Mucosa of descending colon (tissue), 3 donors: ENCODE measurements at regions not wholly inside any gene's neighbourhood (a gene's known extent, or its start where the extent isn't known, plus 50 kb on each side); places are given as distances from the start of the nearest gene placed in this dataset.

Experiments used
- ATAC-seq: fragments of 200-7000 bp; cut with Tn5 transposase; one replicate; pipeline ENCODE4 v1.9.1; 2020; ENCODE audit warnings: mild to moderate bottlenecking, moderate library complexity
- DNase-seq, 3 donors: peaks; one replicate each; pipeline ENCODE4 v3.0.0-alpha.2; 2020
- H3K36me3 ChIP-seq: fragments of 200-600 bp; one replicate; pipeline ENCODE4 v1.8.0; 2021; ENCODE audit warnings: low read depth, mild to moderate bottlenecking
- H3K4me1 ChIP-seq: fragments of 200-600 bp; one replicate; pipeline ENCODE4 v1.8.0; 2021; ENCODE audit warnings: low read depth, mild to moderate bottlenecking
- H3K4me3 ChIP-seq: fragments of 200-600 bp; one replicate; pipeline ENCODE4 v1.8.0; 2021; ENCODE audit warnings: mild to moderate bottlenecking
- H3K9me3 ChIP-seq: fragments of 200-600 bp; one replicate; pipeline ENCODE4 v1.8.0; 2021; ENCODE audit warnings: mild to moderate bottlenecking
- CTCF ChIP-seq: fragments of 200-600 bp; IDR thresholded peaks from one replicate; pipeline ENCODE4 v1.8.0; 2022; ENCODE audit warnings: antibody characterized with exemption, mild to moderate bottlenecking
- intact Hi-C, 2 donors: fragments of 100-400 bp; cut with DNase I in 1 of 2; cut with micrococcal nuclease in 1 of 2; formaldehyde crosslinking; loops; one replicate each; pipeline versions ENCODE4 v1.11.0 to v1.11.1; 2022; cut with DNase I, micrococcal nuclease
- donor health status: DM: no; HTN: no; CAD: no; lungs with moderate emphysema.
- donor health status: DM: no; HTN: no; CAD: no.
- donor health status: DM: no; HTN: yes; CAD: no.

- DNase-seq = no peak
- Histone ChIP-seq H3K4me1 (no peaks in the 10 kb centered on the region), H3K36me3 (no peaks in the 10 kb centered on the region), H3K9me3 (no peaks in the 10 kb centered on the region), H3K4me3 (no peak overlapping the region)
- intact Hi-C loops = no loop called here
- TF ChIP-seq CTCF = no peak
- ATAC-seq = no peak
These were observed 84.5 kb upstream of the MOCS2 start for GRCh38 chr5:53194086-53194485.

- intact Hi-C loops = no loop called here
- Histone ChIP-seq H3K9me3 (no peaks in the 10 kb centered on the region), H3K4me1 (no peaks in the 10 kb centered on the region), H3K36me3 (no peaks in the 10 kb centered on the region), H3K4me3 (no peak overlapping the region)
- no peak for DNase-seq
- TF ChIP-seq CTCF = no peak
- no peak for ATAC-seq
These were observed 90.3 kb upstream of the MOCS2 start for GRCh38 chr5:53199882-53200281.

- Histone ChIP-seq H3K4me3 (no peak overlapping the region), H3K4me1 (no peaks in the 10 kb centered on the region), H3K36me3 (no peaks in the 10 kb centered on the region), H3K9me3 (no peaks in the 10 kb centered on the region)
- intact Hi-C loops = no loop called here
- DNase-seq = no peak
- no peak for TF ChIP-seq CTCF
- no peak for ATAC-seq
These were observed 90.7 kb upstream of the MOCS2 start for GRCh38 chr5:53200306-53200705.

GRCh38 chr5:53201746-53202145 lies 92.2 kb upstream of the MOCS2 start:
- ATAC-seq = no peak
- no peak overlapping the region for H3K4me3 ChIP-seq
- H3K9me3 ChIP-seq = no peaks in the 10 kb centered on the region
- no peaks in the 10 kb centered on the region for H3K36me3 ChIP-seq
- no peak for TF ChIP-seq CTCF
- DNase-seq = no peak
- H3K4me1 ChIP-seq = no peaks in the 10 kb centered on the region
- intact Hi-C loops = no loop called here

- no peak overlapping the region for H3K4me3 ChIP-seq
- no peaks in the 10 kb centered on the region for H3K36me3 ChIP-seq
- no peaks in the 10 kb centered on the region for H3K9me3 ChIP-seq
- TF ChIP-seq CTCF = no peak
- ATAC-seq = no peak
- no peaks in the 10 kb centered on the region for H3K4me1 ChIP-seq
- DNase-seq = no peak
- intact Hi-C loops = no loop called here
These were observed 97.0 kb upstream of the MOCS2 start for GRCh38 chr5:53206562-53206961.

GRCh38 chr5:53211799-53212198 lies 102.2 kb upstream of the MOCS2 start:
- H3K36me3 ChIP-seq = no peaks in the 10 kb centered on the region

More at GRCh38 chr5:53211799-53212198, 102.2 kb upstream of the MOCS2 start:
- TF ChIP-seq CTCF = no peak
- H3K9me3 ChIP-seq = no peaks in the 10 kb centered on the region
- intact Hi-C loops = no loop called here
- DNase-seq (no peak), ATAC-seq (no peak)
- H3K4me3 ChIP-seq = no peak overlapping the region
- H3K4me1 ChIP-seq = no peaks in the 10 kb centered on the region
